ENCODE measurements at regions not wholly inside any gene's neighbourhood (a gene's known extent, or its start where the extent isn't known, plus 50 kb on each side); places are given as distances from the start of the nearest gene placed in this dataset.
"Not testable (repeated sequence)": the region's sequence is repeated elsewhere in the genome, so short reads cannot be mapped to it uniquely, and the experiment has no call there.

DNA sequence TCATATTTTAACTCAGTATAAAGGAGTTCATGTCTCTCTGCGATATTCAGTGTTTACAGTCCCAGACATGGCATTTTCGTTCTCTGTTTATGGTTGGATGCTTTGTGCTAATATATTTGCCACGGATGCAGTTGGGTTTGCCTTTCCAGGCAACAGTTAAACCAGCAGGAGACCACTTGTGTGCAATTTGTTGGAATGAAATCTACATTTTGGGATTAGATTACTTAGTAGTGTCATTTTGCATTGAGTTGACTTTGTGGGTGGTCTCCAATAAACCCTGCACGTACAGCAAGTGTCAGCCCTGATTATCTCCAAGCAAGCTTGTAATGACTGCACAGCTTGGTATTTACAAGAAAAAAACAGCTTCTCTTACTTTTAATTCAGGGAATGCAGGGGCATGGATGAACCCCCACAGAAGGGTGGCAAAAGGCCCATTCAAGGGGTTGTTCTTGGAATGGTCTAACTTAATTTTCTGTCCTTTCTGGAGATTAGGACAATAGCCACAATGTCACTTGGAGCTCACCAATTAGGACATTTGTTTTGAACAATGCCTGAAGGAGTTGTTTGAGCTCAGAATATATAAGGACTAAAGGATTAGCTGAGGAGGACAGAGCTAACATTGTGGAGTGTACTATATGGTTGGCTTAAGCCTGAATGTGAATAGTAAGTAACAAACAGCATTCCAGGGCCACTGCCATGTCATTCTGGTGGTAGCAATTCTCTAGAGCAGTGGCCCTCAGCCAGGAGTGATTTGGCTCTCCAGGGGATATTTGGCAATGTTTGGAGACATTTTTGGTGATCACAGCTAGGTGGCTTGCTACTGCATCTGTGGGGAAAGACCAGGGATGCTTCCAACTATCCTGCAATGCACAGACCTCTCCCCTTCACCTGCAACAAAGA is 121.5 kb downstream of the SLC4A3 start:
- DNase-seq (ENCODE audit: low read depth): no peak
- H3K4me3 ChIP-seq (ENCODE audit: low read depth, low read length): no peak overlapping the region
- TF ChIP-seq, protein P1, sequence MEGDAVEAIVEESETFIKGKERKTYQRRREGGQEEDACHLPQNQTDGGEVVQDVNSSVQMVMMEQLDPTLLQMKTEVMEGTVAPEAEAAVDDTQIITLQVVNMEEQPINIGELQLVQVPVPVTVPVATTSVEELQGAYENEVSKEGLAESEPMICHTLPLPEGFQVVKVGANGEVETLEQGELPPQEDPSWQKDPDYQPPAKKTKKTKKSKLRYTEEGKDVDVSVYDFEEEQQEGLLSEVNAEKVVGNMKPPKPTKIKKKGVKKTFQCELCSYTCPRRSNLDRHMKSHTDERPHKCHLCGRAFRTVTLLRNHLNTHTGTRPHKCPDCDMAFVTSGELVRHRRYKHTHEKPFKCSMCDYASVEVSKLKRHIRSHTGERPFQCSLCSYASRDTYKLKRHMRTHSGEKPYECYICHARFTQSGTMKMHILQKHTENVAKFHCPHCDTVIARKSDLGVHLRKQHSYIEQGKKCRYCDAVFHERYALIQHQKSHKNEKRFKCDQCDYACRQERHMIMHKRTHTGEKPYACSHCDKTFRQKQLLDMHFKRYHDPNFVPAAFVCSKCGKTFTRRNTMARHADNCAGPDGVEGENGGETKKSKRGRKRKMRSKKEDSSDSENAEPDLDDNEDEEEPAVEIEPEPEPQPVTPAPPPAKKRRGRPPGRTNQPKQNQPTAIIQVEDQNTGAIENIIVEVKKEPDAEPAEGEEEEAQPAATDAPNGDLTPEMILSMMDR (conservative IDR thresholded peaks at IDR 0.05; ENCODE audit: low read depth, low read length): no peak

DNA sequence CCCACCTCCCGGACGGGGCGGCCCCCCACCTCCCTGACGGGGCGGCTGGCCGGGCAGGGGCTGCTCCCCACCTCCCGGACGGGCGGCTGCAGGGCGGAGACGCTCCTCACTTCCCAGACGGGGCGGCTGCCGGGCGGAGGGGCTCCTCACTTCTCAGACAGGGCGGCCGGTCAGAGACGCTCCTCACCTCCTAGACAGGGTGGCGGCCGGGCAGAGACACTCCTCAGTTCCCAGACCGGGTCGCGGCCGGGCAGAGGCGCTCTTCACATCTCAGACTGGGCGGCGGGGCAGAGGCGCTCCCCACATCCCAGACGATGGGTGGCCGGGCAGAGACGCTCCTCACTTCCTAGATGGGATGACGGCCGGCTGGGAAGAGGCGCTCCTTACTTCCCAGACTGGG is 123.7 kb downstream of the SLC4A3 start:
- not testable (repeated sequence) for DNase-seq (ENCODE audit: low read depth)

DNA sequence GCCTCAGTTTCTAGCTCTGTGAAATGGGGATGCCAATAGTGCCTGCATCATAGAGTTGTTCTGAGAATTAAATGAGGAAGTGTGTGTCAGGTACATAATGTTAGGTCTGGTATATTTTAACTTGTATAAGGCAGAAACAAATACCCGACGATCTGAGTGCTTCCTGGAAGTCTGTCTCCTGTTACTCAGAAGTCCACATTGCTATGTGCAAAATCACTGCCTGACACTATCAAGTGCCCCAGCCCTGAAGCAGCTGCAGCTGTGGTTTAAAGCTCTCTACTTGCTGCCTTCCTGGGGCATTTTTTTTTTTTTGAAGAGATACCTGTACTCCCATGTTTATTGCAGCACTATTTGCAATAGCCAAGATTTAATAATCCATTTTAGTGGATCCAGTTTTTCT is 125.3 kb downstream of the SLC4A3 start:
- no peak for DNase-seq (ENCODE audit: low read depth)
- no peak overlapping the region for H3K4me3 ChIP-seq (ENCODE audit: low read depth, low read length)
- TF ChIP-seq, protein P1 (conservative IDR thresholded peaks at IDR 0.05; ENCODE audit: low read depth, low read length): no peak

More for the DNA sequence above, 123.7 kb downstream of the SLC4A3 start:
- not testable (repeated sequence) for H3K4me3 ChIP-seq (ENCODE audit: low read depth, low read length)

DNA sequence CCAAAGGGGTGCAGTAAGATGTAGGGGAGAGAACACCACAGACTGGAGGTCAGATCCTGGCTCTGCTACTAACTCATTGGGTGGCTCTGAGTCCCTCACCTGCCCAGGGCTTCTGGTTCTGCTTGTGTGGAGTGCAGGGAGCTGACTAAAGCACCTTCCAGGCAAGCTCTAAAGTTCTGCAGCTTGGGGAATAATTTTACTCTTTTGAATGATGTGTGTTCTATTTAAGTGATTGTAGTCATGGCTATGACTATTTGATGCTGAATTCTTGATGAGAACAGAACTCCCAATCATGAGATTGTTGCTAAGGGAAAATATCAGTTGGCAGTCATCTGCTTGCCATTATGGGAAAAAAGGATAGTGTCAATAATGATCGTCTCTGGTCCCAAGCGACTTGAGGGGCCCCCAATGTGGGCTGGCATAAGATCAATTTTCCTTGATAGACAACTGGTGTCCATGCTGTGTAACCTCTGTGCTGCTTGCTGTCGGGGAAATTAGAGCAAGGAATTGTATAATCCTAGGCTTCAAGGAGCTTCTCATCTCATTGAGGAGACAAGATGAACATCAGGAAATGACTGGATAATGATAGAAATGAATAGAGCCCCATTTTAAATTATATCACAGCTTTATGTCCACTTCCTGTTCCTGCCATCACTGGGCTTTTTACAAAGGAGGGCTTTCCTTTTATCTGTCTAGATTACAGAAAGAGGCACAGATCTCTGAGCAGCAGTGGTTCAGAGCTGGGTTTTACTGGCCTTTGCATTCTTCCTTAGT is 131.7 kb downstream of the SLC4A3 start:
- no peak for DNase-seq (ENCODE audit: low read depth)
- TF ChIP-seq, protein P1 (conservative IDR thresholded peaks at IDR 0.05; ENCODE audit: low read depth, low read length): no peak
- no peak overlapping the region for H3K4me3 ChIP-seq (ENCODE audit: low read depth, low read length)

DNA sequence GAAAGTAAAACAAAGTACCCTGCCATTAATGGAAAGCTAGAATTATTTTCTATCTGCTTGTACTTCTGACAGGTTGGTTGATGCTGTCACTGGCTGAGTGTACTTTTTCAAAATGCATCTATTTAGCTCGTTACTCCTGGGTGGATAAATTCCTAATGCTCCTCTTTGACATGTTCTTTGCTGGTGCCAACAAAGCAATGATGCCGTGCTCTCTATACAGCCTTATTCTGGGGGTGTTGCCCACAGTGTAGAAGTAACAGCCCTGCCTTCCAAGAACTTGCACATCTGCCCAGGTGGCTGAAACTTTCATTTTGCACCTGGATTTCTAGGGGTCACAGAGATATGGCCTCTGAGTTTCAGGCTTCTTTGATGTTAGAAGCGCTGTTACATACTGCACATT is 132.4 kb downstream of the SLC4A3 start:
- TF ChIP-seq, protein P1 (conservative IDR thresholded peaks at IDR 0.05; ENCODE audit: low read depth, low read length): no peak
- no peak overlapping the region for H3K4me3 ChIP-seq (ENCODE audit: low read depth, low read length)
- DNase-seq (ENCODE audit: low read depth): no peak

DNA sequence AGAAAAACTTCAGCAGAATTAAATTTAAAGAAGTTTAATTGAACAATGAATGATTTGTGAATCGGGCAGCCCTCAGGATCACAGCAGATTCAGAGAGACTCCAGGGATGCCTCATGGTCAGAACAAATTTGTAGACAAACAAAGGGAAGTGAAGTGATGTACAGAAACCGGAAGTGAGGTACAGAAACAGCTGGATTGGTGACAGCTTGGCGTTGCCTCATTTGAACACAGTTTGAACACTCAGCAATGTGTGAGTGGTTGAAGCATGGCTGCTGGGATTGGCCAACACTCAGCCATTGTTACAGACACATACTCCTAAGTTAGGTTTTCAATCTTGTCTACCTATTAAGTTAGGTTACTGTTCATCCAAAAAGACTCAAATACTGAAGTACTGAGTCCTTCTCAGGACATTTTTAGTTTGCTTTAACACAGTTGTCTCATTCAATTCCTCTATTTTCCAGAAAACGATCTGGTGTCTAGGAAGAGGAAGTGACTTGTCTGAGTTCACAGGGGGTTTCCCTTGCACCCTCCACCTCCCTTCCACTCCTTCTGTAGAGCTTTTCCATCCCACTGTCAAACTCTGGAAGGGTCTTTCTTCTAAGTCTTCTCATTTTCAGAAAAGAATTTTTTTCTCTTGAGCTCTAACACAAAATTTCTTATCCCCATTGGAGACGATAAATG is 137.9 kb downstream of the SLC4A3 start:
- TF ChIP-seq, protein P1 (conservative IDR thresholded peaks at IDR 0.05; ENCODE audit: low read depth, low read length): no peak
- no peak overlapping the region for H3K4me3 ChIP-seq (ENCODE audit: low read depth, low read length)
- DNase-seq (ENCODE audit: low read depth): no peak

DNA sequence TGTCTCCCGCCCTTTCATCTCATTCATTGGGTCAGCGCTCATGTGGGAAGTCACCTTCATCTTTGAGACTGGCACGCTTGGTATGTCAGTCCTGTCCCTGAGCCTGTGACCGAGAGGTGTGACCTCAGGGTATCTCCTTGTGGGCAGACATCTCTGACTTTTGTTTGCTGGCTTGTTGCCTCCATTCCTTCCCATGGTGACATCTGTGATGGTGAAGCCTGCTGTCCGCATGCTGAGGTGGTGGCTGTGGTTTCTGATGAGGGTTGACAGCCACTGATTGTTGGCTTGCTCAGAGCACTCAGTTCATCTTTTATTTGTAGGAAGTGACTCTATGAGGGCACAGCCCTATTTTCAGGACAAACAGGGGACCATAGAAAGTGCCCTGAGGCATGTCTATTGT is 139.2 kb downstream of the SLC4A3 start:
- TF ChIP-seq, protein P1 (conservative IDR thresholded peaks at IDR 0.05; ENCODE audit: low read depth, low read length): no peak
- DNase-seq (ENCODE audit: low read depth): no peak
- no peak overlapping the region for H3K4me3 ChIP-seq (ENCODE audit: low read depth, low read length)

Data from choroid plexus epithelial cell (primary cell).